ENCODE measurements at regions not wholly inside any gene's neighbourhood (a gene's known extent, or its start where the extent isn't known, plus 50 kb on each side); places are given as distances from the start of the nearest gene placed in this dataset.

- TF ChIP-seq POLR2A (IDR thresholded peaks at IDR 0.05) (no peak), CTCF (IDR thresholded peaks at IDR 0.05) (no peak), POLR2AphosphoS5 (IDR thresholded peaks at IDR 0.05) (no peak)
Measured at GRCh38 chr4:114250439-114250891, 271.0 kb upstream of the ARSJ start.

Measured in upper lobe of left lung (tissue), 4 donors.